ENCODE measurements at regions not wholly inside any gene's neighbourhood (a gene's known extent, or its start where the extent isn't known, plus 50 kb on each side); places are given as distances from the start of the nearest gene placed in this dataset.
"Not testable (repeated sequence)": the region's sequence is repeated elsewhere in the genome, so short reads cannot be mapped to it uniquely, and the experiment has no call there.

DNA sequence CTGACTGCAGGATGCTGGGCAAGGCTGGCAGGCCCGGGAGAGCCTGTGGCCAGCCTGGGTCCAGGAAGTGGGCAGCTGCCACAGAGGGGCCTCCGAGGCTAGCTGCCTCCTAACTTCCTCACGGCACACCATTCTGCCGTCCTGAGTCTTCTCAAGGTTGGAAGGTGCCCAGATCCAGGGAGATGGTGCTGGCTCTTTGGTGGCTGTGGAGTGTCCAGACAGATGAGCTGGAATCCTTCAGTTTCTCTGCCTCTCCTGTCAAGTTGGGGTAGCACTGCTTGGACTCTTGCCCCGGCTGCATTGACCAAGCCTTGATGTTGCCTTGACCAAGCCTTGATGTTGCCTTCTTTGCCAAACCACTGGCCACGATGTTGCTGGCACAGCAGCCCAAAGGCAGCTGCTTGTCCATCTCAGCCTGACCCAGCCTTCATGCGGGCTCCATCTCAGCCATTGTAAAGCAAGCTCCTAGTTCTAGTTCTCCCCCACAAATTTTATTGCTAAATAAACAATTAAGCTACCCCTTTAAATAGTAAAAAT lies 75.1 kb upstream of the AFDN start:
- Histone ChIP-seq H3K9ac (ENCODE audit: low read length) (no peak overlapping the region), H3K27ac (ENCODE audit: low read depth, low read length, poor library complexity, severe bottlenecking) (no peak overlapping the region), H3K9me3 (ENCODE audit: low read length) (no peaks in the 10 kb centered on the region), H3K27me3 (ENCODE audit: insufficient read depth, low read length) (no peaks in the 10 kb centered on the region), H3K4me3 (ENCODE audit: low read depth, low read length, poor library complexity, severe bottlenecking) (no peak overlapping the region), H3K9me2 (ENCODE audit: low read depth, low read length) (no peaks in the 10 kb centered on the region), H3K4me2 (ENCODE audit: low read length) (no peak overlapping the region), H3K36me3 (ENCODE audit: insufficient read depth, low read length) (no peaks in the 10 kb centered on the region), H3K4me1 (ENCODE audit: insufficient read depth, low read length, severe bottlenecking) (no peaks in the 10 kb centered on the region), H4K20me1 (ENCODE audit: insufficient read depth, low read length) (no peaks in the 10 kb centered on the region), H3K79me2 (ENCODE audit: insufficient read depth, low read length) (no peaks in the 10 kb centered on the region), H3F3A (ENCODE audit: insufficient read depth, low read length) (no peaks in the 10 kb centered on the region), H2AFZ (ENCODE audit: low read length) (no peak overlapping the region)
- TF ChIP-seq EZH2 (IDR thresholded peaks at IDR 0.05; ENCODE audit: borderline replicate concordance, low read length), result no peak
- TF ChIP-seq, protein P1, sequence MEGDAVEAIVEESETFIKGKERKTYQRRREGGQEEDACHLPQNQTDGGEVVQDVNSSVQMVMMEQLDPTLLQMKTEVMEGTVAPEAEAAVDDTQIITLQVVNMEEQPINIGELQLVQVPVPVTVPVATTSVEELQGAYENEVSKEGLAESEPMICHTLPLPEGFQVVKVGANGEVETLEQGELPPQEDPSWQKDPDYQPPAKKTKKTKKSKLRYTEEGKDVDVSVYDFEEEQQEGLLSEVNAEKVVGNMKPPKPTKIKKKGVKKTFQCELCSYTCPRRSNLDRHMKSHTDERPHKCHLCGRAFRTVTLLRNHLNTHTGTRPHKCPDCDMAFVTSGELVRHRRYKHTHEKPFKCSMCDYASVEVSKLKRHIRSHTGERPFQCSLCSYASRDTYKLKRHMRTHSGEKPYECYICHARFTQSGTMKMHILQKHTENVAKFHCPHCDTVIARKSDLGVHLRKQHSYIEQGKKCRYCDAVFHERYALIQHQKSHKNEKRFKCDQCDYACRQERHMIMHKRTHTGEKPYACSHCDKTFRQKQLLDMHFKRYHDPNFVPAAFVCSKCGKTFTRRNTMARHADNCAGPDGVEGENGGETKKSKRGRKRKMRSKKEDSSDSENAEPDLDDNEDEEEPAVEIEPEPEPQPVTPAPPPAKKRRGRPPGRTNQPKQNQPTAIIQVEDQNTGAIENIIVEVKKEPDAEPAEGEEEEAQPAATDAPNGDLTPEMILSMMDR (IDR thresholded peaks at IDR 0.05; ENCODE audit: low read length), result no peak

DNA sequence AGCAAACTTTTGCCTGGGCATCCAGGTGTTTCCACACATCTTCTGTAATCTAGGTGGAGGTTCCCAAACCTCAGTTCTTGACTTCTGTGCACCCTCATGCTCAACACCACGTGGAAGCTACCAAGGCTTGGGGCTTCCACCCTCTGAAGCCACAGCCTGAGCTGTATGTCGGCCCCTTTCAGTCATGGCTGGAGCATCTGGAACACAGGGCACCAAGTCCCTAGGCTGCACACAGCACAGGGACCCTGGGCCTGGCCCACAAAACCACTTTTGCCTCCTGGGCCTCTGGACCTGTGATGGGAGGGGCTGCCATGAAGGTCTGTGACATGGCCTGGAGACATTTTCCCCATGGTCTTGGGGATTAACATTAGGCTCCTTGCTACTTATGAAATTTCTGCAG lies 73.4 kb upstream of the AFDN start:
- not testable (repeated sequence) for H3K4me1 ChIP-seq (ENCODE audit: insufficient read depth, low read length, severe bottlenecking)

DNA sequence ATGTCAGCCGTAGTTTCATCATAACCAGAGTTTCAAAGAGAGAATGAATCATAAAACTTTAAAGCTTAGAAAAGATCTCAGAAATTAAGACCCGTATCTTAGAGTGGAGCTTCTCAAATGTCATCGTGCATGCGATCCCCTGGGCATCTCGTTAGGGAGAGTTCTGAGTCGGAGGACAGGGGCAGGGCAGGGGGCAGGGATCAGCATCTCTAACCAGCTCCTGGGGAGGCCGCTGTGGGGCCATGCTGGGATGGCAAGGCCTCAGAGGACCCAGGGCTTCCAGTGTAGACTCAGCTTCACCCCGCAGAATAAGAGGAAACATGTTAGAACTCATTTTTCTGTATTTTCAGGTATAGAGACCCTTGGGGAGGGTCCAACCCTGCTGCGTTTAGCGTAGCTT lies 72.0 kb upstream of the AFDN start:
- Histone ChIP-seq H3K27ac (ENCODE audit: low read depth, low read length, poor library complexity, severe bottlenecking) (no peak overlapping the region), H3K4me3 (ENCODE audit: low read depth, low read length, poor library complexity, severe bottlenecking) (no peak overlapping the region), H3K4me2 (ENCODE audit: low read length) (no peak overlapping the region), H2AFZ (ENCODE audit: low read length) (no peak overlapping the region), H4K20me1 (ENCODE audit: insufficient read depth, low read length) (no peaks in the 10 kb centered on the region), H3K9ac (ENCODE audit: low read length) (no peak overlapping the region), H3K27me3 (ENCODE audit: insufficient read depth, low read length) (no peaks in the 10 kb centered on the region), H3K36me3 (ENCODE audit: insufficient read depth, low read length) (no peaks in the 10 kb centered on the region), H3F3A (ENCODE audit: insufficient read depth, low read length) (no peaks in the 10 kb centered on the region), H3K9me2 (ENCODE audit: low read depth, low read length) (no peaks in the 10 kb centered on the region), H3K9me3 (ENCODE audit: low read length) (no peaks in the 10 kb centered on the region), H3K4me1 (ENCODE audit: insufficient read depth, low read length, severe bottlenecking) (no peaks in the 10 kb centered on the region), H3K79me2 (ENCODE audit: insufficient read depth, low read length) (no peaks in the 10 kb centered on the region)
- TF ChIP-seq EZH2 (IDR thresholded peaks at IDR 0.05; ENCODE audit: borderline replicate concordance, low read length), result no peak
- TF ChIP-seq, protein P1 (IDR thresholded peaks at IDR 0.05; ENCODE audit: low read length), result no peak

More for the DNA sequence above, 73.4 kb upstream of the AFDN start:
- not testable (repeated sequence) for H3F3A ChIP-seq (ENCODE audit: insufficient read depth, low read length); H3K4me3 ChIP-seq (ENCODE audit: low read depth, low read length, poor library complexity, severe bottlenecking); H3K27me3 ChIP-seq (ENCODE audit: insufficient read depth, low read length); H4K20me1 ChIP-seq (ENCODE audit: insufficient read depth, low read length); H3K9me2 ChIP-seq (ENCODE audit: low read depth, low read length); H3K36me3 ChIP-seq (ENCODE audit: insufficient read depth, low read length); H2AFZ ChIP-seq (ENCODE audit: low read length); H3K4me2 ChIP-seq (ENCODE audit: low read length); H3K9ac ChIP-seq (ENCODE audit: low read length); H3K79me2 ChIP-seq (ENCODE audit: insufficient read depth, low read length); H3K27ac ChIP-seq (ENCODE audit: low read depth, low read length, poor library complexity, severe bottlenecking); H3K9me3 ChIP-seq (ENCODE audit: low read length)

DNA sequence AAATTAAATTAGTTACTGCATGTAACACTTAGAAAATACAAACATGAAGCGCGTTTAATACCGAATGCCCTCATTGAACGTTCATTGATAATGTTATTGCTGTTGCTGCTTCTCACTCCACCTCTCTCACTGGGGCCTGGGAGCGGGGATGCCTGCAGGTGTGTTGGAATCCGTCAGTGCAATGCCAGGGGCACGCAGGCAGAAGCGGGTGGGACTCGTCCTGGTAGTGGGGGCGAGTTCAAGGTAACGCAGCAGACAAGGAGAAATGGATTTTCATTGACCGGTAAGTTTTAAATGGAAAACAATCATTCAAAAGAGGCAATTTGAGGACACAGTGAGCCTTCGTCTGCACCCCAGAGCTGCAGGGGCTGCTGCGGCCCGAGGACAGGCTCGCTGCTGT lies 71.2 kb upstream of the AFDN start:
- Histone ChIP-seq H3K4me1 (ENCODE audit: insufficient read depth, low read length, severe bottlenecking) (no peaks in the 10 kb centered on the region), H3K4me3 (ENCODE audit: low read depth, low read length, poor library complexity, severe bottlenecking) (no peak overlapping the region), H3K79me2 (ENCODE audit: insufficient read depth, low read length) (no peaks in the 10 kb centered on the region), H2AFZ (ENCODE audit: low read length) (no peak overlapping the region), H3K27ac (ENCODE audit: low read depth, low read length, poor library complexity, severe bottlenecking) (no peak overlapping the region), H3K36me3 (ENCODE audit: insufficient read depth, low read length) (no peaks in the 10 kb centered on the region), H4K20me1 (ENCODE audit: insufficient read depth, low read length) (no peaks in the 10 kb centered on the region), H3F3A (ENCODE audit: insufficient read depth, low read length) (no peaks in the 10 kb centered on the region), H3K9me2 (ENCODE audit: low read depth, low read length) (no peaks in the 10 kb centered on the region), H3K9ac (ENCODE audit: low read length) (no peak overlapping the region), H3K27me3 (ENCODE audit: insufficient read depth, low read length) (no peaks in the 10 kb centered on the region), H3K4me2 (ENCODE audit: low read length) (no peak overlapping the region), H3K9me3 (ENCODE audit: low read length) (no peaks in the 10 kb centered on the region)
- TF ChIP-seq EZH2 (IDR thresholded peaks at IDR 0.05; ENCODE audit: borderline replicate concordance, low read length), result no peak
- TF ChIP-seq, protein P1 (IDR thresholded peaks at IDR 0.05; ENCODE audit: low read length), result no peak

Measured in OCI-LY1 (cell line).